ENCODE measurements at regions not wholly inside any gene's neighbourhood (a gene's known extent, or its start where the extent isn't known, plus 50 kb on each side); places are given as distances from the start of the nearest gene placed in this dataset.

GRCh38 chr4:111405989-111406388 is 739.3 kb upstream of the FAM241A start:
- Mint-ChIP-seq H3K4me1 (no peaks in the 10 kb centered on the region), H3K27ac (no peak overlapping the region), H3K36me3 (ENCODE audit: low read depth) (no peaks in the 10 kb centered on the region), H3K27me3 (ENCODE audit: low read depth, poor library complexity) (peaks cover 8% of the 10 kb centered on the region), H3K9me3 (no peaks in the 10 kb centered on the region), H3K4me3 (no peak overlapping the region)
- no peak for DNase-seq
- TF ChIP-seq CTCF (IDR thresholded peaks at IDR 0.05), result no peak

GRCh38 chr4:111410571-111410970 is 734.7 kb upstream of the FAM241A start:
- H3K27ac Mint-ChIP-seq, result no peak overlapping the region
- no peaks in the 10 kb centered on the region for H3K36me3 Mint-ChIP-seq (ENCODE audit: low read depth)
- H3K4me1 Mint-ChIP-seq, result no peaks in the 10 kb centered on the region

GRCh38 chr4:111417521-111417920 is 727.7 kb upstream of the FAM241A start:
- Mint-ChIP-seq H3K4me3 (no peak overlapping the region), H3K9me3 (no peaks in the 10 kb centered on the region), H3K36me3 (ENCODE audit: low read depth) (no peaks in the 10 kb centered on the region), H3K27ac (no peak overlapping the region), H3K27me3 (ENCODE audit: low read depth, poor library complexity) (peaks cover 4% of the 10 kb centered on the region), H3K4me1 (no peaks in the 10 kb centered on the region)
- no peak for DNase-seq
- no peak for TF ChIP-seq CTCF (IDR thresholded peaks at IDR 0.05)

More at GRCh38 chr4:111410571-111410970, 734.7 kb upstream of the FAM241A start:
- Mint-ChIP-seq H3K4me3 (no peak overlapping the region), H3K27me3 (ENCODE audit: low read depth, poor library complexity) (peaks cover 8% of the 10 kb centered on the region), H3K9me3 (no peaks in the 10 kb centered on the region)
- DNase-seq, result no peak
- TF ChIP-seq CTCF (IDR thresholded peaks at IDR 0.05), result no peak

- TF ChIP-seq CTCF (IDR thresholded peaks at IDR 0.05), result no peak
- Mint-ChIP-seq H3K36me3 (ENCODE audit: low read depth) (no peaks in the 10 kb centered on the region), H3K4me1 (no peaks in the 10 kb centered on the region), H3K27ac (no peak overlapping the region), H3K4me3 (no peak overlapping the region), H3K9me3 (no peaks in the 10 kb centered on the region), H3K27me3 (ENCODE audit: low read depth, poor library complexity) (peaks cover 3% of the 10 kb centered on the region)
- DNase-seq, result no peak
Measured at GRCh38 chr4:111433441-111433840, 711.8 kb upstream of the FAM241A start.

- peaks cover 3% of the 10 kb centered on the region for H3K27me3 Mint-ChIP-seq (ENCODE audit: low read depth, poor library complexity)
- no peaks in the 10 kb centered on the region for H3K36me3 Mint-ChIP-seq (ENCODE audit: low read depth)
- H3K27ac Mint-ChIP-seq, result no peak overlapping the region
- H3K9me3 Mint-ChIP-seq, result no peaks in the 10 kb centered on the region
- no peak overlapping the region for H3K4me3 Mint-ChIP-seq
- DNase-seq, result no peak
- no peaks in the 10 kb centered on the region for H3K4me1 Mint-ChIP-seq
- no peak for TF ChIP-seq CTCF (IDR thresholded peaks at IDR 0.05)
Measured at GRCh38 chr4:111434586-111434985, 710.7 kb upstream of the FAM241A start.

GRCh38 chr4:111435986-111436744 is 709.1 kb upstream of the FAM241A start:
- no peaks in the 10 kb centered on the region for H3K9me3 Mint-ChIP-seq
- no peak overlapping the region for H3K4me3 Mint-ChIP-seq
- no peak for DNase-seq
- H3K27ac Mint-ChIP-seq, result no peak overlapping the region
- no peaks in the 10 kb centered on the region for H3K36me3 Mint-ChIP-seq (ENCODE audit: low read depth)
- no peak for TF ChIP-seq CTCF (IDR thresholded peaks at IDR 0.05)
- no peaks in the 10 kb centered on the region for H3K4me1 Mint-ChIP-seq
- peaks cover 3% of the 10 kb centered on the region for H3K27me3 Mint-ChIP-seq (ENCODE audit: low read depth, poor library complexity)

Data from nephron progenitor cell (in vitro differentiated cells).